SIG-M5 treated with dmso at 0.1 percent for 504 hours (cell line): ENCODE measurements at regions not wholly inside any gene's neighbourhood (a gene's known extent, or its start where the extent isn't known, plus 50 kb on each side); places are given as distances from the start of the nearest gene placed in this dataset.
"Not testable (repeated sequence)": the region's sequence is repeated elsewhere in the genome, so short reads cannot be mapped to it uniquely, and the experiment has no call there.

Source experiments
- DNase-seq: peaks from one replicate; lab custom pipeline; 2025; ENCODE audit not compliant: unreplicated experiment; lab: John Stamatoyannopoulos, UW

DNA sequence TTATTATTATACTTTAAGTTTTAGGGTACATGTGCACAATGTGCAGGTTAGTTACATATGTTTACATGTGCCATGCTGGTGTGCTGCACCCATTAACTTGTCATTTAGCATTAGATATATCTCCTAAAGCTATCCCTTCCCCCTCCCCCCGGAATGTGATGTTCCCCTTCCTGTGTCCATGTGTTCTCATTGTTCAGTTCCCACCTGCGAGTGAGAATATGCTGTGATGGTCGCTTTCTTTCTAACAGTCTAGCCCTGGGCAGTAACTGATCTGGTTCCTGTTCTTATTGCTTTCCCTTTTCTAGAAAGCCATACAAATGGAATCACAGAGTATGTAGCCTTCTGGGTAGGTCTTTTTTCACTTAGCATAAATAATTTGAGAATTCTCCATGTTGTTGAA, 311.1 kb upstream of the CNTNAP2 start:
- not testable (repeated sequence) for DNase-seq

DNA sequence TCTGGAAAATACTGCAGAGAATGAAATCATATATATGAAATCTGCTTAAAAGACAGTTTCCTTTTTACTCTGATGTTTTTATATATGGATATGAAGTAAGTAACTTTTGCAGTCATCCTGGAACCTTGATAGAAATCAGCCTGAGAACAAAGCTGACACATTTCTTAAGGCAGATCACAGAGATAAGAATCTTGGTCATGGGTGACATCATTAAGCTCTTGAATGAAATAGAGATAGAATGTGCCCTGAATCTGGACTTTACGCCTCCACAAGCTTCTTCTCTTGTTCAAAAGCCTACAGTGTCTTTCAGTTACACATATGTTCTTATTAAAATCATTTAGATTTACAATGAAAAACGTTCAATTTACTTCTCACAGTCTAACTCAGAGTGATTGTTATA, 319.1 kb upstream of the CNTNAP2 start:
- DNase-seq: no peak

DNA sequence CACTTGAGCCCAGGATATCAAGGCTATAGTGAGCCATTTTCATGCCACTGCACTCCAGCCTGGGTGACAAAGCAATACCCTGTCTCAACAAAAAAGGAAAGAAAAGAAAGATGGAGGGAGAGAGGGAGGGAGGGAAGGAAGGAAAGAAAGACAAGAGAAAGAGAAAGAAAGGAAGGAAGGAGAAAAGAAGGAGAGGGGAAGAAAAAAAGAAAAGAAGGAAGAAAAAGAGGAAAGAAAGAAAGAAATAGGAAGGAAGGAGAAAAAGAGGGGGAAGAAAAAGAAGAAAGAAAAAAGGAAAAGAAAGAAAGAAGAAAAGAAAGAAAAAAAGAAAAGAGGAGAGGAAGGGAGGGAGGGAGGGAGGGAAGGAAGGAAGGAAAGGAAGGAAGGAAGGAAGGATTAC, 321.5 kb upstream of the CNTNAP2 start:
- no peak for DNase-seq

DNA sequence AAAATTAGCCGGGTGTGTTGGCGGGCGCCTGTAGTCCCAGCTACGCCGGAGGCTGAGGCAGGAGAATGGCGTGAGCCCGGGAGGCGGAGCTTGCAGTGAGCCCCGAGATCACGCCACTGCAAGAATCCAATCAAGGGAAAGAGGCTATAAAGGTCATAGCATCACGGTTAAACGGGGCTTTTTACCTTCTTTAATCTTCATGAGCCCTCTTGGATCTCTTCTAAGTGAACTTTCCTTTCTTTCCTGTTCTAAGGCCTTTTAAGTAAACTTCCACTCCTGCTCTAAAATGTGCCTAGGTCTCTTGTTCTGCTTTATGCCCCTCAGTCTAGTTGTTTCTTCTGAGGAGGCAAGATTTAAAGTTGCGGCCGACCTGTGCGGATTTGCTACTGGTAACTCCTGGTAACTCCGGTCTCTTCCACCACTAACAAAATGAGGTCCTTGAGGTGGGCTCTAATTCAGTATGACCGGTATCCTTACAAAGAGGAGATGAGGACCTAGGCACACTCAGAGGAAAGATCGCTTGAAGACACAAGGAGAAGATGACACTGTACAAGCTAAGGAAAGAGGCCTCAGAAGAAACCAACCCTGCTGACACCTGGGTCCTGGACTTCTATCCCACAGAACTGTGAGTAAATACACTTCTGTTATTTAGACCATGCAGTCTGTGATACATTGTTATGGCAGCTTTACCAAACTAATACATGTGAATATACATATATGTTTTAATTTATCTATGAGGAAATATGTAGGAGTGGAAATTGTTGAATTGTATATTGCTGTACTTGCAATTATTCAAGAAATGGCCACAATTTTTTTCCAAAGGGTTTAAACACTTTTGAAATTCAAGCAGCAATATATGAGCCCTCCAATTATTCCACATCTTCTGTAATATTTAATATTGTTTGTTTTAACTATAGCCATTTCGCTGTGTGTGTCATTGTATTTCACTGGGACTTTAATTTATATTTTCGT, 331.5 kb upstream of the CNTNAP2 start:
- no peak for DNase-seq

DNA sequence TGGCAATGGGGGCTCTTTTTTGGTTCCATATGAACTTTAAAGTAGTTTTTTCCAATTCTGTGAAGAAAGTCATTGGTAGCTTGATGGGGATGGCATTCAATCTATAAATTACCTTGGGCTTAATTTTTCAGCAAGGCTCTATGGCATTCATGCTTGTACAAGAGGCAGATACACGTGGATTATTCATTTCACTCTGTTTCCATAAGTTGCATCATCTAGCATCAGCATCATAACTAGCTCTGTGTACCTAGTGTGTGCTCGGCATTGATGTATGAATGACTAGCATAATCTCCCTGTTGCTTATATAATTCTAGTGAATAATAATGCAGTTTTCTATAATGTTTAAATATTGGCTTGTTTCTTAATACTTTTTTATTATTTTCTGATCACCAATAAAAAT, 335.2 kb upstream of the CNTNAP2 start:
- DNase-seq: not testable (repeated sequence)

DNA sequence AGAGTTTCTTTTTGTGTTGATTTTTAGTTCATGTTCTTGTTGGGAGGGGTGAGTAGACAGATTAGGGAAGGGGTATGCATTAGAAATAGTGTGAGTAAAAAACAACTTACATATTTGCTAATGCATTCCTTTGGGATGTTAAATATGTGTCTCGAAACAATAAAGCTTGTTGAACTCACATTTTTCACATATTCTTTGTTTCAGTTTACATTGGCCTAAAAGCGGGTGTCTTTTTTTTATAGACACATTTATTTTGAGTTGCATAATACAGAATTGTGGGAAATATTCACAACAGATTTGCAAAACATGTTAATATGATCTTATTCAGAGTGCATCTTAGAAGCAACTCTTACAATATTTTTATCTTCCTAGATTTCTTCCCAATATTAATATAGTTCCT, 337.5 kb upstream of the CNTNAP2 start:
- DNase-seq: no peak

DNA sequence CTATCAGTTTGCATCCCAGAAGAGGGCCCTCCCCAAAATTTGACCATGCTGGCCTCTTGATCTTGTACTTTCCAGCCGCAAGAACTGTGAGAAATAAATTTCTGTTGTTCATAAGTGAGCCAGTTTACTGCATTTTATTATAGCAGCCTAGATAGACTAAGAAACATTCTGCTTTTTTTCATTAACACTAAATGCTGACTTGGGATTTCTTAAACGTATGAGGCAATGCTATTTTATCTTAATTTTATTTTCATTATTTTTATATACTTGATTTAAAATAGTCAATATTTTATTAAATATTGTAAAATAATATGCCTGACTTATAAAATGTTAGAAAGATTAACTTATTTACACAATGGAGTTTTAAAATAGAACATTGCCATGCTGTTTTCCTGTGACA, 341.8 kb upstream of the CNTNAP2 start:
- DNase-seq: no peak

DNA sequence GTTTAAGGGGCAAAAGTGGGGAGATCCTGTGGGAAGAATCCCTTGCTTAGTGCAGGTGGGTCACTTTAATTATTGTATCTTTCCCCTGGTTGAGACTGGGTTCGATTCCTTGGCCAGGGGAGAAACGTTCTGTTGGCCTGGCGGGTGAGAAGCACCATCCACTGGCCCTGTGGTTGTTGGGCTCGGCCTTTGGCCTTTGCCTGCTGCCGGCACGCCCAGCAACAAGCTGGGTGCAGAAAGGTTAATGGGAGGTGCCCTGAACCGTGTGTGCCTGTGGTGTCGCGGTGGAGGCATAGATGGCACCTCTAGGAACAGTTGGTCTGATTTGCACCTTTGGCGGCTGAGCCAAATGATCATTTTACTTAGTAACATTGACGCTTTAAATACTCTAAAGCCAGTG, 363.6 kb upstream of the CNTNAP2 start:
- no peak for DNase-seq

DNA sequence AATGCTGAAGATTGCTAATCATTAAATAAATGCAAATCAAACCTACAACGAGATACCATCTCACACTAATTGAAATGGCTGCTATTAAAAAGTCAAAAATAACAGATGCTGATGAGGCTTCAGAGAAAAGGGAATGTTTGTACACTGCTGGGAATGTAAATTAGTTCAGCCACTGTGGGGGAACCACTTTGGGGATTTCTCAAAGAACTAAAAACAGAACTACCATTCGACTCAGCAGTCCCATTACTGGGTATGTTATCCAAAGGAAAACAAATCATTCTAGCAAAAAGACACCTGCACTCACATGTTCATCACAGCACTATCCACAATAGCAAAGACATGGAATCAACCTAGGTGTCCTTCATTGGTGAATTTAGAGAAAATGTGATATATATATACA, 379.0 kb upstream of the CNTNAP2 start:
- DNase-seq: no peak

DNA sequence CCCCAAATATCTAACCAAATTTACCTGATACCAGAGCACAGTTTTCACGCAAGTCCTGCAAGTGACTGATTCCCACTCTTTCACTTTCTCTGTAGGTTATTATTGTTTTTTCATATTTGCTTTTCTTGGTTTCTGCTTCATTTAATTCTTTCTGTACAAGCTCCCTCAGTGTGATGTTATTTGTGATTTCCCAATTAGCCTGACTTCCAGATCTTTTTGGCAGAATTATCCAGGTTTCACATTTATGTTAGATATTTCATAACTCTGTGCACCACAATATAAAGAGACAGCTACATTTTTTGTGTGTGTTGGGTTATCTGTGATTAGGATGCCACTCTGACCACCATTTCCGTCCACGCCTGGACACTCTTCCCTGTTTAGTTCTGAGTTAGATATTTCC, 381.5 kb upstream of the CNTNAP2 start:
- no peak for DNase-seq

DNA sequence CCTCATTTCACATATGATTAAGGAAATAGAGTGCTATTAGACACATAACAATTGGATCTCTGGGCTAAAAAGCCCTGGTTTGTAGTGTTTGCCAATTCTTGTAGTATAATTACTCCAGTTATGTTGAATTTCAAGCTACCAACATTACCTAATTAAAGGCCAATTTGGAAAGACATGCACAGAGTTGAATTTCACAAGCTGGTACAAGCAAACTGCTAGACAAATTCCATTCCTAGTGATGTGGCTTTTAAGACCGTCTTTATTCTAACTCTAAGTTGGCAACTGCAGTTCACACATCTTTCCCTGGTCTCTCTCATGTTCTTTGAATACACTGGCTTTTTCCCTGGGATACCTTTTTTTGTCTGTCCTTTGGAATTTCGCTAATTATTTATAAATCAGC, 384.1 kb upstream of the CNTNAP2 start:
- DNase-seq: no peak

DNA sequence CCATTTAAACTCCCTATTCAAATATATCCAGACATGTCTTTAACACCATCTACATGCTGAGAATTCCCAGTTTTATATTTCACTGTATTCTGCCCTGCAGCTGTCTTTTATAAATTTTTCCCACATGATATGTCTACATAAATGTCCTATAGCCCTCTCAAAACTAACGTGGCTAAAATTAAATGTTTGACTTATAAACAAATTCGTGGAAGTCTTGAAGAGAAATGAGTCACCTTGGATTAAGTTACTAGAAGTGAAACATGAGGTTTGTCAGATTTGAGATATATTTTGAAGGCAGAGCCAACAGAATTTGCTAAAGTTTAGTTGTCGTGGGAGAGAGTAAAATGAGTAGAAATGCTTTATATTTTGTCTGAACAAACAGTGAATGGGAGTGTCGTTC, 386.9 kb upstream of the CNTNAP2 start:
- DNase-seq: no peak

DNA sequence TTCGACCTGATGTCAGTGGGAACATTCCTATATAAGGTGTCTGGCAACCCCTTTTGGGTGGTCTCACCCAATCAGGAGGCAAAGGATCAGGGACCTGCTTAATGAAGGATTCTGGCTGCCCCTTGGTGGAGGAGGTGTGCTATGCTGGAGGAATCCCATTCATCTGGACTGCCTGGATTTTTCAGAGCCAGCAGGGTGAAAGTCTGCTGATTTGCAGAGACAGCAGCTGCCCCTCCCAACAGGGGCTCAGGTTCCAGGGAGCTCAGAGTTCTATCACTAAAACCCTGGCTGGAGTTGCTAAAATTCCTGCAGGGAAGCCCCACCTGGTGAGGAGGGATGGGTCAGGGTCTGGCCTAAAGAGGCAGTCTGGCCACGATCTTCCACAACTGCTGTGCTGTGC, 398.5 kb upstream of the CNTNAP2 start:
- DNase-seq: no peak

DNA sequence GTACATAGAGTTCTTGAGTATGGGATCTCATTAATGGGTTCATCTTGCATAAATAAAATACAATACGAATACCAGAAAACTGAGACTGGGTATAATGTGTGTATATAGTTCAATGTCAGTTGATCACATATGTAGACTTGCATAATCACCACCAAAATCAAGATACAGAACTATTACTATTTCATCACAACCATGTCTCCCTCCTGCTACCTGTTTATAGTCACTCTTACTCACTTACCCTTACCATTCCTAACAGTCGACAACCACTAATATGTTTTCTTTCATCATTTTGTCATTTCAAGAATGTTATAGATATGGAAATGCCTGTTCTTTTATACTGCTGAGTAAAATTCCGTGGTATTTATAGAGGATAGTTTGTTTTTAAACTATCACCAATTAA, 416.1 kb upstream of the CNTNAP2 start:
- DNase-seq: no peak

DNA sequence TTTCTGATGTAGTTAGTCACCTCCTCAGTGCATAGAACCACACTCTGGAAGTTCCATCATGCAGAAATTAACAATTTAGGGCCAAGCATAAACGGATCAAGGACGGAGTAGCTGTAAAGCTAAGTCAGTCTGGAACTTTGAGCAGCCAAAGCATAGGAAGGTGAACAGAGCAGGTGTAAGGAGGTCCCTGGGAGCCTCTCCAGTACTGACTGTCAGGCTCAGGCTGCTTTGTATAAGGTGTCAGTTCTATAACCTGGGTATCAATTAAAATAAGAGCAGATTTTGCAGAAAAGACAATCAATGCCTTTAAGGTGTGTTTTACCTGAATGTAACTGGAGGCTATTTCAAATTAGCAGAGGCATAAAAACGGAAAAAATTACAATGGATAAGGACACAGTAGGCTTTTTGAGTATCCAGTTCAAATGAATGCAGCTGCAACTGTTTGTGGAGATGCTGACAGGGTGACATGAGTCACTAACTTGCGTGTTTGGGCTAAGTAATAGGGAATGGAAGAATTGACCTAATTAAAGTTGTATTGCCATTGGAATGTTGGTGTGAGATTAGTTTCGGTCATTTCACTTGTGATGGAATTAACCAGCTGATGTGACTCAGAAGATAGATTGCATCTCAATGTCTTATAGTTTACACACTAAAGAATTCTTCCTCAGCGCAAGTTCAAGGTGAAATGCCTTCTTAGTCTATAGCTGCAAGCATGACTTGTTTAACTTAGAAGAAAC, 417.9 kb upstream of the CNTNAP2 start:
- no peak for DNase-seq

DNA sequence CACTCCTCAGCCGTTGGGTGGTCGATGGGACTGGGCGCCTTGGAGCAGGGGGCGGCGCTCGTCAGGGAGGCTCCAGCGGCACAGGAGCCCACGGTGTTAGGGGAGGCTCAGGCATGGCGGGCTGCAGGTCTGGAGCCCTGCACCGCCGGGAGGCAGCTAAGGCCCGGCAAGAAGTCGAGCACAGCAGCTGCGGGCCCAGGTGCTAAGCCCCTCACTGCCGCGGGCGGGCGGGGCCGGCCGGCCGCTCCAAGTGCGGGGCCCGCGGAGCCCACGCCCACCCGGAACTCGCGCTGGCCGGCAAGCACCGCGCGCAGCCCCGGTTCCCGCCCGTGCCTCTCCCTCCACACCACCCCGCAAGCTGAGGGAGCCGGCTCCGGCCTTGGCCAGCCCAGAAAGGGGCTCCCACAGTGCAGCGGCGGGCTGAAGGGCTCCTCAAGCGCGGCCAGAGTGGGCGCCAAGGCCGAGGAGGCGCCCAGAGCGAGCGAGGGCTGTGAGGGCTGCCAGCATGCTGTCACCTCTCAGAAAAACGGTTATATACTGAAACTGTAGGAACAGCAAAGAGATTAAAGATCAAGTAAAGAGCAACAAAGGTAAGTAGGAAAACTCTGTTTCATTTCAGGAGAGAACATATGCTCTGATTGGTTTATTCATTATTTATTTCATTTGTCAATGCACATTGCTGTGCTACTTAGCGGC, 419.0 kb upstream of the CNTNAP2 start:
- DNase-seq: not testable (repeated sequence)

DNA sequence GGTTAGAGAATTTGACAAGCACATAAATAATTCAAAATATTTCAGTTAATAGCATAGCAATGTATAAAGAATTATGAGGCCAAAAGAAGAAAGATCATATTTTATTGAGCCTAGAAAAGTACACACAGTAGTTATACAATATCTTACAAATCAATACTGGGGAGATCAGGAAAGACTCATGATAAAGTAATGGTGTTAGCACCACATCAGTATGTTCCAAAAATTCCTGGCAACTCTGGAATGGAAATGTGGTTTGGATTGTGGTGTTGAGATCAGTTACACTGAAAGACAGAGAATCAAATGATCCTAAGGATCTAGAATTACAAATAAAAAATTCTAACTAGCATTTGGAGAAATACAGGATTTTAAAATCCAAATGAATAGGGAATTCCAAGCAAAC, 420.5 kb upstream of the CNTNAP2 start:
- DNase-seq: no peak

DNA sequence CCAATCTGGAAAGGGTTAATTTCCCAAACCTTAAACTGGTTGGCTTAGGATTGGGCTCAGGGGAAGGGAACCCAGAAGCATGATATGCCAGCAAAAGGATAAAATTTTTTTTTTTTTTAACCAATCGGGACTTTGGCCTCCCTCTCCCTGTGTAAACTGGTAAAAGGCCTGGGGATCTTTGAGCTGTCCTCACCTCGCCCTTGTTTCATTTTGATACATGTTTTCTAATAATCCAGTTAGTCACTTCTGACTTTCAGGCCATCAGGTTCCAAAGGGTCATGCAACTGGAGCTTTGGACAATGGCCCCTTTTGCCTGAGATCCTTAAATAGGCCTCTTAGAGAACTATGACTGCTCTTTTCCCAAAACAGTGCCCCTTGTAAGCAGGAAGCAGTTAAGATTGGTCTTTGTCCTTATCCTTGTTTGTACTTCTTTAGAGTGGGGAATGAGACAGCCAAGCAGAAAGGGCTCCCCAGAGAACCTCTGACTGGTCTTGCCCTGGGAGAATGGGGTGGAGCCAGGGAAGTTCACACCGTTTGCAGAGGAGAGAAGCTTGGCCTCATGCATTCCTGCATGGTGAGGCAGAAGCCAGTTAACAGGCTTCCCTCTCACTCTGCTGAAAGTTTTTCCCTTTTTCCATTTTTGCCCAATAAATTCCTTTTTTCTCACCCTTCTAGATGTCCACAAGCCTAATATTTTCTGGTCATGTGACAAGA, 424.2 kb upstream of the CNTNAP2 start:
- no peak for DNase-seq

DNA sequence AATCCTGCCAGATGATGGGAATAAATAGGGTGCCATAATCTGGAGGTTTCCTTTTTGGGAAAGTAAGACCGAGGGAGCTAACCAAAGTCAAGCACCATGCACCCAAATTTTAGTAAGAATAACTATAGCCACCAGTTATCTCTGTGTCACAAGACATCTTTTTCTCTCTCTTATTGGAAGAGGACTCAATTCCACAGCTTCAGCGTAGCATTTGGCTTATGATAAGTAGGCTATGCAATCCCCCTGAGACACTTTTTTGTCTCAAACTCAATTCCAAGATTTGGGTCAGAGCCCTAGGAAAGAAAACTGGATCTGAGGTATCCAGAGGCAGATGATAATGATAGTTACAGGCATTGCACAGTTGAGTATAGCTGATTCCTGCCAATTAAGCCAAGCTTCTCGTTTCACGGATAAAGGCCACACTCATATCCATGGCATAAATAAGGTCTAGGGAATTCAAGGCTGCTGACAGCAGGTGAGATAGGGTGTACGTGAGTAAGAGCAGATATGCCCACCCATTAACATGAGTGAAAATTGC, 425.2 kb upstream of the CNTNAP2 start:
- DNase-seq: no peak

DNA sequence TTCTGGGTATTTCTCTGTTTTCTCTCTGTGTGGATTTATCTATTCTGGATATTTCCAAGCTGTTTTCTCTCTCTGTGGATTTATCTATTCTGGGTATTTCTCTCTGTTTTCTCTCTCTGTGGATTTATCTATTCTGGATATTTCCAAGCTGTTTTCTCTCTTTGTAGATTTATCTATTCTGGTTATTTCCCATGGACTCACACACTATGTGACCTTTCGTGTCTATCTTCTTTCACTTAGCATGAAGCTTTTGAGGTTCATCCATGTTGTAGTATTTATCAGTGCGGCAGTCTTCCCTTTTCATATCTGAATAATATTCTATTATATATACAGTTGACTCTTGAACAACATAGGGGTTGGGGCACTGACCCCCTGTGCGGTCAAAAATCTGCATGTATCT, 435.0 kb upstream of the CNTNAP2 start:
- DNase-seq: no peak

DNA sequence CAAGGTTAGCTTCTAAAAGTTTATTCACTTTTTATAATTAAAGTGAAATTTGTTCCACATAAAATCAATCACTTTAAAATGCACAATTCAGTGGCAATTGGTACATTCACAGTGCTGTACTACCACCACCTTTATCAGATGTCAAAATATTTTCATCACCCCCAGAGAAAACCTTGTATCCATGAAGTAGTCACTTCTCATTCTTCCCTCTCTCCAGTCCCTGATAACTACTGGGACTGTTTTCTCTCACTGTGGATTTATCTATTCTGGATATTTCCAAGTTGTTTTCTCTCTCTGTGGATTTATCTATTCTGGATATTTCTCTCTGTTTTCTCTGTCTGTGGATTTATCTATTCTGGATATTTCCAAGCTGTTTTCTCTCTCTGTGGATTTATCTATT, 435.4 kb upstream of the CNTNAP2 start:
- DNase-seq: no peak
